Activated naive CD4-positive, alpha-beta T cell treated with anti-CD3 and anti-CD28 coated beads, Interleukin-2, amount 50 U/mL, for 72 hours (primary cell): ENCODE measurements at regions not wholly inside any gene's neighbourhood (a gene's known extent, or its start where the extent isn't known, plus 50 kb on each side); places are given as distances from the start of the nearest gene placed in this dataset.
"Not testable (repeated sequence)": the region's sequence is repeated elsewhere in the genome, so short reads cannot be mapped to it uniquely, and the experiment has no call there.

Experiments used
- ATAC-seq, 2 donors: fragments of 150-1000 bp; cut with Tn5 transposase; 2 replicates each; pipeline ENCODE4 v1.10.0; 2021; ENCODE audit warnings: mild to moderate bottlenecking in 2 of 2, moderate library complexity in 2 of 2
- DNase-seq, 2 donors: peaks; one replicate each; pipeline ENCODE4 v3.0.0; 2021 to 2022; ENCODE audit warnings: low spot score in 2 of 2
- H3K27ac Mint-ChIP-seq, 2 donors: one replicate each; pipeline ENCODE4 v1.8.0; 2022; ENCODE audit warnings: mild to moderate bottlenecking in 2 of 2, mixed read lengths in 2 of 2
- H3K36me3 Mint-ChIP-seq, 2 donors: one replicate each; pipeline ENCODE4 v1.8.0; 2022; ENCODE audit warnings: mixed read lengths in 2 of 2
- H3K9me3 Mint-ChIP-seq, 2 donors: one replicate each; pipeline ENCODE4 v1.8.0; 2022; ENCODE audit warnings: mixed read lengths in 2 of 2

DNA sequence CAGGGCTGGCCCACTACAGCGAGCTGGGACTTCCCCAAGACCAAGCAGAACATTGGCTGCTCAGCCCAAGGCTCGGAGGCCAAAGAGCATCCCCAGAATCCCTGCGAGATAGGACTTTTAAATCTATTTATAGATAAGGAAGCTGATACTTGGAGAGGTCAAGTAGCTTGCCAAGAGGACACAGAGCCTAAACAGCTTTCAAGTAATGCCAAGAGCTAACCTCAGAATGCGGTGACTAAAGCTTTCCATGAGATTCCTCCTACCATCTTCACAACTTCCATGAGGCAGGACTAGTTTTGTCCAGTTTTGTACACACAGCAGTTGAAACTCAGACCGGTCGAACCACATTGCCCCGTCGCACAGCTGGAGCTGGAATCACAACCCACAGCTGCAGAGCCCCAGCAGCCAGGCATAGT, 168.1 kb upstream of the TOP1 start:
- ATAC-seq, result no peak
- Mint-ChIP-seq H3K36me3 (no peaks in the 10 kb centered on the region), H3K27ac (no peak overlapping the region), H3K9me3 (no peaks in the 10 kb centered on the region)
- DNase-seq, result no peak

DNA sequence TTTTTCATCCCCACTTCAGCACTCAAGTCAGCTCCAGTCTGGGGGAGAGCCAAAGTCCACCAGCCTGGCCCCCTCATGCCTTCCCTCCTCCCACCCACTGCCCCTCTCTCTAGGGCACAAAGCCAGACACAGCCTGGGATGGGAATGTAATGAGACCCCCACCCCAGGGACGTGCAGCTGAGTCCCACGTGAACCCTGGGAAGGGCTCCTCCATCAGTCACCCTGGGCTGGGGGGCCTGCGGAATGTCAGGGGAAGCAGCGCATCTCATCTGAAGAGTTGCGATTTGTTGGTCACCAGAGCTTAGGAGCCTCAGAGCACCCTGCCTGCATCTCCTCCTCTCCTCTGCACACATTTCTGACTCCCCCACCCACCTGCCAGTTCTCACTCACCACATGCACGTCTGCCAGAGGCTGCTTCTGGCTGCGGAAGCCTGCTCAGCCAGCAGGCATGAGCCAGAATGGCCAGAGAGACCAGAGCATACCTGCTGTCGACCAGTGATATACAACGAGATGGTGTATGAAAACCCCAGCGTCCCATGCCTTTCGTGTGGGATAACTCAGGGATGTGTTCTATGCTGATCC, 167.1 kb upstream of the TOP1 start:
- no peaks in the 10 kb centered on the region for H3K36me3 Mint-ChIP-seq
- H3K27ac Mint-ChIP-seq, result no peak overlapping the region
- no peak for ATAC-seq
- no peaks in the 10 kb centered on the region for H3K9me3 Mint-ChIP-seq
- DNase-seq, result no peak

- ATAC-seq (no peak), DNase-seq (no peak)
- H3K27ac Mint-ChIP-seq, result no peak overlapping the region
- no peaks in the 10 kb centered on the region for H3K36me3 Mint-ChIP-seq
- no peaks in the 10 kb centered on the region for H3K9me3 Mint-ChIP-seq
Measured at GRCh38 chr20:40863355-40863919, 165.2 kb upstream of the TOP1 start.

DNA sequence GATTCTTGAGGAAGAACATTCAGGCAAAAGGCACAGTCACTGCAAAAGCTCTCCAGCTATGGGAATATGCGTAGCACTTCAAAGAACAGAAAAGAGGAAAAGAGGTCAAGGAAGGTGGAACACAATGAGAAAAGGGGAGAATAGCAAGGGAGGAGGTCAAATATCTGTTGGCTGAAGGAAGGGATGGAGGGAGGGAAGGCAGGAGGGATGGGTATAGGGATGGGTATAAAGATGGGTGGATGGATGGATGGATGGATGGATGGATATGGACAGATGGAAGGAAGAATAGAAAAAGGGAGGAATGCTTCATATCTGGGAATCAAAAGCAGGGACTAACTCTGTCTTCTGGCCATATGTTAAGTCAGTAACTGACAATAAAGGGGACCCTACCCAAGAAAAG, 164.2 kb upstream of the TOP1 start:
- Mint-ChIP-seq H3K36me3 (no peaks in the 10 kb centered on the region), H3K27ac (no peak overlapping the region), H3K9me3 (no peaks in the 10 kb centered on the region)
- ATAC-seq (no peak), DNase-seq (no peak)

GRCh38 chr20:40865095-40865494, 163.5 kb upstream of the TOP1 start:
- Mint-ChIP-seq H3K27ac (no peak overlapping the region), H3K9me3 (no peaks in the 10 kb centered on the region), H3K36me3 (no peaks in the 10 kb centered on the region)
- no peak for ATAC-seq
- DNase-seq, result no peak

- Mint-ChIP-seq H3K36me3 (no peaks in the 10 kb centered on the region), H3K27ac (no peak overlapping the region), H3K9me3 (no peaks in the 10 kb centered on the region)
- ATAC-seq (no peak), DNase-seq (no peak)
Measured at GRCh38 chr20:40866056-40866455, 162.6 kb upstream of the TOP1 start.

DNA sequence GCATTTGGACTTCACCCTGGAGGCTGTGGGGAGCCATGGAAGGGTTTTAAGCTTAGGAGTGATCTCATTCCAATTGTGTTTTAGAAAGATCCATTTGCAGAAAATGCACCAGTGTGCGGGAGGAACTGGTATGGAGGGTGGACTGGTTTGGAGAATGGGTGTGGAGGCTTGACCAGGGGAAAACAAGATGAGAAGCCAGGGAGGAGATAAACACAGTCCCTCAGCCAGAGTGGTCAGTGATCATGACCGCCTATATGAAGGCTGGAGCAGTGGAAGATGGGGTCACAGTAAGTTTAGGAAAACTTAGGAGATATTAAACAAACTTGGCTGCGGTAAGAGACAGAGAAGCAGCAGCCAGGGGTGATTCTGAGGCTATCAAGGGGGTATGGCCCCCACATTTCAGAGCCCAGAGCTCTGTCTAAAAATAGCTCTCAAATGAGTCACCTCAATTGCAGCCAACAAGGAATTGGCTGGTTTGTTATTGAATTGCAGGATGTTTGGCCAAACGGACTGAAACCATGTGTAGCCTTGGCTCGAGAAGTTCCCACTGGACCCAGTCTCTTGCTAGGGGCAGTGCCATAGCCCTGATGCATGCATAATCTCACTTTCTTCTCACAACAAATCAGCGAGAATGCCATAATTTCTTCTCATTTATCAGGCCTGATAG, 159.9 kb upstream of the TOP1 start:
- no peaks in the 10 kb centered on the region for H3K9me3 Mint-ChIP-seq
- ATAC-seq (no peak), DNase-seq (no peak)
- H3K36me3 Mint-ChIP-seq, result no peaks in the 10 kb centered on the region
- H3K27ac Mint-ChIP-seq, result no peak overlapping the region

DNA sequence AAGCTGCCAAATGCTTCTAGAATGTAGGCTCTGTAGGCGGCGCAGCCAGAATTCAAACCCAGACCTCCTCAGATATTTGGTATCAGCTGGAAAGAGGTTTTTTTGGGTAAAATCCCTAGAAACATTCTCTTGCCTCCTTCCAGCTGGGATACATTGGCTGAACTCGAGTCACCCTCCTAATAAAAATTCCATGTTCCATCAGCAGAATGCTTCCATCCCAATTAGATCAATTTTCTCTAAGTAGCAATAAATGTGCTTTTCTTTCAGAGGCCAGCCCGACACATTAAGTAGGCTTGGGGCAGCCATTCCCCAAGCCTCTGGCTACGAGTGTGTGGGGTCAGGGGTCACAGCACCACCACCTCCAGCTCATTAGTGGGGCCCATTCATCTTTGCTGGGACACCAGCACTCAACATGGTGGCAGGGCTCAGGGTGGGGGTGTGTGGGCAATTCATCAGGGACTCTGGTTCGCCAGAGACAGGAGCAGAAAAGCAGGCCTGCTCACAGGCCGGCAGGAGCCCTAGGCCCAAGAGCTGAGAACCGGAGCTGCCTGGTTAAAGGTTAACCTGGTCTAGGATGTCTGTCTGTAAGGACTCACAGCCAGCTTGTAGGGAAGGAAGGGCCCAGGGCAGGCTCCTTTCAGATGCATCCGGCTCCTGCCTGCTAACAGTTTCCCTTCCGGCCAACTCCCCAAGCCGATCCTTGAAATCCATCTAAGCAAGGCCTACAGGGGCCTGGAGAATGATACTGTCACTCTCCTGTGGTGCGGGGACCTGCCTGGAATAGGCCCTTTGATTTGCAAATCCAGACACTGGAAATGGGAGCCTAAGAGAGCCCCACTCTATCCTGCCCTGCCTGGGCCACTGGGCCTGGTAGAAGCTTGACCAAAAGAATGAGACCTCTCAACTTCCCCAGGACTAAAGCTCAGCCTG, 159.1 kb upstream of the TOP1 start:
- ATAC-seq, result no peak
- Mint-ChIP-seq H3K9me3 (no peaks in the 10 kb centered on the region), H3K27ac (no peak overlapping the region), H3K36me3 (no peaks in the 10 kb centered on the region)
- DNase-seq, result no peak

DNA sequence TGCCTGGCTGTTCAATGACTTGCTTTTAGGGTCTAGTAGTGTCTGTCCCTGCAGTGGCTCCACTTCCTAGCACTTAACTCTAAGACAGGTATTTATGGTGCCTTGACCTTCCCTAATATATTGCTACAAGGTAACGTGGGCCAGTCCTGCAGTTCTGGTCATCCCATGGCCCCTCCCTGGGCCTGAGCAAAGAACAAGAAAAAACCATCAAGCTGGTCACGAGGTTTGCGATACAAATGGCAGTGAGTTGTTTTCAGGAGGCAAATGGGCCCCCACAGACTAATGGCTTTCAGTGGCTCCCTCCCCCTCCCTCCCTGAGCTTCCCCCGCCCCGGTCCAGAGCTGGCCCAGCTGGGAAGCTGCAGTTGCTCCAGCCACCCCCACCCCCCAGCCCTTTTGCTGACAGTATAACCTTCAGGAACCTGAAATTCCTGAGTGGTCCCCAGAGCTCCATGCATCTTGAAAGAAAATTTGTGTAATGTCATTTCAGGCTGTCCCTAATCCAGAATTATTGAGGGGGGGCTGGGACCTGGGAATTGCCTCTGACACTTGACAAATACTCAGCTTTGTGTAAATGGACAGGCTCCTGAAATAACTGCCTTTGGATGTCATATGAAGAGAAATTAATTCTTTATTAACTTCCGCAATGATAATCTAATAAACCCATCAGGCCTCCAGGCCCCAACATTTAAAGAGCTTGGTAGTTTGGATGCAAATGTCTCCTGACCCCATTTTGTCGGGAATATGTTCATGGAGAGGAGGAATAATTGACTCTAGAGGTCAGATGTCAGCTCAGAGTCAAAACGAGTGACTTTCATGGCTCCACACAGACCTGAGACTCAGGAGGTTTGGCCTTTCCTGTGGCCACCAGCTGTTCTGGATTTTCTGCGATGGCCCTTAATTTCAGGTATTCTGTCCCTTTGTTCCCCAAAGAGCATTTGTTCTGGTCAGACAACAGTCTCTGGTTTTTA, 153.2 kb upstream of the TOP1 start:
- Mint-ChIP-seq H3K27ac (no peak overlapping the region), H3K9me3 (peaks cover 10 to 12% of the 10 kb centered on the region in 2 donors), H3K36me3 (peaks cover under 1 to 3% of the 10 kb centered on the region in 2 donors)
- no peak for DNase-seq
- ATAC-seq, result no peak

DNA sequence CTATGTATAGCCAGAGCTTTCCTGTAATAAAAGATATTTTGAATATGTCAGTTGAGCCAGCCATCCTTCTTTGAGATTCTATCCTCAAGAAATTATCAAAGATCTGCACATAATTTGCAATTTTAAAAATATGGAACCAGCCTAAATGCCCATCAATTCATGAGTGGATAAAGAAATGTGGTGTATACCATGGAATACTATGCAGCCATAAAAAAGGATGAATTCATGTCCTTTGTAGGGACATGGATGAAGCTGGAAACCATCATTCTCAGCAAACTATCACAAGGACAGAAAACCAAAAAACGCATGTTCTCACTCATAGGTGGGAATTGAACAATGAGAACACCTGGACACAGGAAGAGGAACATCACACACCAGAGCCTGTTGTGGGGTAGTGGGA, 150.5 kb upstream of the TOP1 start:
- ATAC-seq, H3K27ac Mint-ChIP-seq, DNase-seq: not testable (repeated sequence)
- peaks cover 6 to 18% of the 10 kb centered on the region in 2 donors for H3K36me3 Mint-ChIP-seq
- H3K9me3 Mint-ChIP-seq, result peaks cover 15 to 18% of the 10 kb centered on the region in 2 donors

GRCh38 chr20:40880063-40880728, 148.4 kb upstream of the TOP1 start:
- peak overlapping the region in 1 of 2 donors; percentile 32 for H3K27ac Mint-ChIP-seq
- no peak for ATAC-seq
- DNase-seq, result no peak
- H3K9me3 Mint-ChIP-seq, result peaks cover 15 to 18% of the 10 kb centered on the region in 2 donors
- H3K36me3 Mint-ChIP-seq, result peaks cover 6 to 18% of the 10 kb centered on the region in 2 donors

DNA sequence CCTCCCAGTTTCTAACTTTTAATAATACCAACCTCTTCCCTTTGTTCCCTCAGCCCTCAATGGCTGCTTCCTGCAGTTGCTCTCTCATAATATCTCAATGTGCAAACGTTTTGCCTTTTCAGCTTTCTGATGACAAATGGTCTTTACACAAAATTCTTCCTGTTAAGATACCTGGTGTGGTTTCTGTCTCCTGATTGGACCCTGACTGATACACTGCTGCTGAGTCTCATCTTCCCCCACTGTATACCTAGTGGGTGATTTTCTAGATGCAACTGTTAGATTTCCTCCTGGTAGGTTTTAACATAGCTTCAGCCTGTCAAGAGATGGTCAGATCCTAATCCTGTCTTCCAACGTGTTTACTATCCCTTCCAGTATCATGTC, 147.9 kb upstream of the TOP1 start:
- Mint-ChIP-seq H3K27ac (peak overlapping the region in 1 of 2 donors; percentile 32), H3K9me3 (peaks cover 15 to 18% of the 10 kb centered on the region in 2 donors), H3K36me3 (peaks cover 6 to 18% of the 10 kb centered on the region in 2 donors)
- no peak for DNase-seq
- ATAC-seq, result no peak

DNA sequence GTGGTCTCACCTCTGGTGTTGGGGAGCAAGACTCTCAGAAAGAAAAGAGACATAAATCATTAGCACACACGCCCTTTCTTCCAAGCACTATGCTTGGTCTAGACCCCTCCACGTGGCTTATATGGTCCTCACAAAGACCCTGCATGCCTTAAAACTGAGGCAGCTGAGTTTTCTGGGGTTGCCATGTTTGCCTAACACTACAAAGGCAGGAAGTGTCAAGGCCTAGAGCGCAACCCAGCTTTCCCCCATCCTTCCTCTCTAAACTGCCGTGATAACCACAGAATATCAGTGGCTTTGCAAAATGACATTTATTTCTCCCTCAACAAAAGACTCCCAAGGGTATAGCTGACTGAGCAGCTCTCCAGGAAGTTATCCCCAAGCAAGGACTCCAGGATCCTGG, 146.5 kb upstream of the TOP1 start:
- ATAC-seq, result no peak
- no peak for DNase-seq
- peaks cover 15 to 18% of the 10 kb centered on the region in 2 donors for H3K9me3 Mint-ChIP-seq
- peaks cover 6 to 18% of the 10 kb centered on the region in 2 donors for H3K36me3 Mint-ChIP-seq
- peak overlapping the region; percentile 41 to 42 for H3K27ac Mint-ChIP-seq

DNA sequence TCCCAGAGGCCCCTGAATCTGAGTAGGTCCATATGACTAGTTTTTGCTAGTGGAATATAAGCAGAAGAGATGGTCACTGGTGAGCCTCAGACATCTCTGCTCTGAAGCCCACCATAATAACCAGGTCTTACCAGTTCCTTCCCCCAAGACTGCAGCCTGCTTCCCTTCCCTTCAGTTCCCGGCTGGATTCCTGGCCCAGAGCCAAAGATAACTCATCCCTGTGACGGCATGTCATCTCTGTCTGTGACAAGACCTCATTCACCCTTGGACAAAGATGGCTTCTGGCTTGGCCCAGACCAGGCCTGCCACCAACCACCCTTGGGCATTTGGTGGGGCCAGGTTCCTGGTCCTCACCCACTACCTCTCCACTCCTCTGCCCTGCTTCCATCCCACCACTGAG, 145.5 kb upstream of the TOP1 start:
- H3K36me3 Mint-ChIP-seq, result peaks cover 6 to 18% of the 10 kb centered on the region in 2 donors
- ATAC-seq, result no peak
- peaks cover 14 to 17% of the 10 kb centered on the region in 2 donors for H3K9me3 Mint-ChIP-seq
- H3K27ac Mint-ChIP-seq, result peak overlapping the region in 1 of 2 donors; percentile 26
- no peak for DNase-seq

DNA sequence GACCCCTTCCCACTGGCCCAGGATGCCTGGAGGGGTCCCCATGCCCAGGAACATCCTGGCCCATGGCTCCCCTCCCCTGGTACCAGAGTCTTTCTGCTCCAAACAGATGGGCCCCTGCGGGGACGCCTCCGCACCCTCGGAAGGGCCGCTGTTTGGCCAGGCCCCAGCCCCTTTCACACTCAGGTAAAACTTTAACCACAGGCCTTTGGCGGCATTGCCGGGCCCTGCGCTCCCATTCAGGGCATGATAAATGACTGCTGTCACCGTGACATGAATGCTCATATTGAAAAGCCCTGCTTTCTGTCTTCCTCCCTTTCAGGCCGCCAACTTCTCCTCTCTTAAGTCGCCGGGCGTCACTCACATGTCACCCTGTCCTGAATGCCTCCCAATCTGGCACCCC, 141.5 kb upstream of the TOP1 start:
- no peak overlapping the region for H3K27ac Mint-ChIP-seq
- no peak for DNase-seq
- H3K36me3 Mint-ChIP-seq, result peaks cover 0 to under 1% of the 10 kb centered on the region in 2 donors
- ATAC-seq, result no peak
- no peaks in the 10 kb centered on the region for H3K9me3 Mint-ChIP-seq
